ENCODE measurements at regions not wholly inside any gene's neighbourhood (a gene's known extent, or its start where the extent isn't known, plus 50 kb on each side); places are given as distances from the start of the nearest gene placed in this dataset.
"Not testable (repeated sequence)": the region's sequence is repeated elsewhere in the genome, so short reads cannot be mapped to it uniquely, and the experiment has no call there.

GRCh38 chr17:20727201-20727600 is 147.7 kb downstream of the CDRT15L2 start:
- H3K4me3 Mint-ChIP-seq (ENCODE audit: low read depth); H3K36me3 Mint-ChIP-seq (ENCODE audit: low read depth); intact Hi-C loops (cut with micrococcal nuclease); H3K9me3 Mint-ChIP-seq; H3K27ac Mint-ChIP-seq; H3K4me1 Mint-ChIP-seq (ENCODE audit: low read depth); DNase-seq (ENCODE audit: low spot score): not testable (repeated sequence)
- peaks cover 23% of the 10 kb centered on the region for H3K27me3 Mint-ChIP-seq (ENCODE audit: low read depth)

GRCh38 chr17:20728181-20728580 is 148.7 kb downstream of the CDRT15L2 start:
- Mint-ChIP-seq H3K4me1 (ENCODE audit: low read depth) (no peaks in the 10 kb centered on the region), H3K36me3 (ENCODE audit: low read depth) (no peaks in the 10 kb centered on the region), H3K27me3 (ENCODE audit: low read depth) (peaks cover 23% of the 10 kb centered on the region), H3K9me3 (no peaks in the 10 kb centered on the region), H3K27ac (no peak overlapping the region), H3K4me3 (ENCODE audit: low read depth) (no peak overlapping the region)
- intact Hi-C loops (cut with micrococcal nuclease) = no loop called here
- no peak for DNase-seq (ENCODE audit: low spot score)

- H3K27me3 Mint-ChIP-seq (ENCODE audit: low read depth) = peaks cover 19% of the 10 kb centered on the region
These were observed 151.6 kb downstream of the CDRT15L2 start for GRCh38 chr17:20731131-20731530.

GRCh38 chr17:20733923-20734322 is 154.4 kb downstream of the CDRT15L2 start:
- no peak for DNase-seq (ENCODE audit: low spot score)
- intact Hi-C loops (cut with micrococcal nuclease) = no loop called here
- Mint-ChIP-seq H3K27me3 (ENCODE audit: low read depth) (peaks cover 18% of the 10 kb centered on the region), H3K4me3 (ENCODE audit: low read depth) (no peak overlapping the region), H3K36me3 (ENCODE audit: low read depth) (no peaks in the 10 kb centered on the region), H3K27ac (no peak overlapping the region), H3K4me1 (ENCODE audit: low read depth) (no peaks in the 10 kb centered on the region), H3K9me3 (no peaks in the 10 kb centered on the region)

More at GRCh38 chr17:20731131-20731530, 151.6 kb downstream of the CDRT15L2 start:
- H3K27ac Mint-ChIP-seq; H3K9me3 Mint-ChIP-seq; DNase-seq (ENCODE audit: low spot score); H3K4me3 Mint-ChIP-seq (ENCODE audit: low read depth); intact Hi-C loops (cut with micrococcal nuclease); H3K4me1 Mint-ChIP-seq (ENCODE audit: low read depth); H3K36me3 Mint-ChIP-seq (ENCODE audit: low read depth): not testable (repeated sequence)

GRCh38 chr17:20735796-20736195 is 156.3 kb downstream of the CDRT15L2 start:
- no peaks in the 10 kb centered on the region for H3K36me3 Mint-ChIP-seq (ENCODE audit: low read depth)
- intact Hi-C loops (cut with micrococcal nuclease) = no loop called here
- peaks cover 16% of the 10 kb centered on the region for H3K27me3 Mint-ChIP-seq (ENCODE audit: low read depth)
- H3K9me3 Mint-ChIP-seq = no peaks in the 10 kb centered on the region
- no peak overlapping the region for H3K27ac Mint-ChIP-seq
- DNase-seq (ENCODE audit: low spot score) = no peak
- H3K4me1 Mint-ChIP-seq (ENCODE audit: low read depth) = no peaks in the 10 kb centered on the region
- no peak overlapping the region for H3K4me3 Mint-ChIP-seq (ENCODE audit: low read depth)

GRCh38 chr17:20737636-20738035 is 158.1 kb downstream of the CDRT15L2 start:
- intact Hi-C loops (cut with micrococcal nuclease); H3K4me3 Mint-ChIP-seq (ENCODE audit: low read depth); DNase-seq (ENCODE audit: low spot score); H3K9me3 Mint-ChIP-seq; H3K4me1 Mint-ChIP-seq (ENCODE audit: low read depth); H3K36me3 Mint-ChIP-seq (ENCODE audit: low read depth); H3K27ac Mint-ChIP-seq: not testable (repeated sequence)
- H3K27me3 Mint-ChIP-seq (ENCODE audit: low read depth) = peaks cover 23% of the 10 kb centered on the region

GRCh38 chr17:20771104-20771503 is 191.6 kb downstream of the CDRT15L2 start:
- Mint-ChIP-seq H3K27ac (no peak overlapping the region), H3K4me3 (ENCODE audit: low read depth) (no peak overlapping the region), H3K27me3 (ENCODE audit: low read depth) (peaks cover 3% of the 10 kb centered on the region), H3K9me3 (no peaks in the 10 kb centered on the region), H3K4me1 (ENCODE audit: low read depth) (peaks cover 3% of the 10 kb centered on the region), H3K36me3 (ENCODE audit: low read depth) (no peaks in the 10 kb centered on the region)
- intact Hi-C loops (cut with micrococcal nuclease) = no loop called here
- no peak for DNase-seq (ENCODE audit: low spot score)

- Mint-ChIP-seq H3K9me3 (no peaks in the 10 kb centered on the region), H3K4me1 (ENCODE audit: low read depth) (no peaks in the 10 kb centered on the region), H3K27me3 (ENCODE audit: low read depth) (peaks cover 7% of the 10 kb centered on the region), H3K4me3 (ENCODE audit: low read depth) (no peak overlapping the region), H3K27ac (no peak overlapping the region), H3K36me3 (ENCODE audit: low read depth) (no peaks in the 10 kb centered on the region)
- DNase-seq (ENCODE audit: low spot score) = no peak
- intact Hi-C loops (cut with micrococcal nuclease) = no loop called here
These were observed 195.1 kb downstream of the CDRT15L2 start for GRCh38 chr17:20774472-20775135.

- Mint-ChIP-seq H3K27ac (no peak overlapping the region), H3K27me3 (ENCODE audit: low read depth) (peaks cover 7% of the 10 kb centered on the region), H3K9me3 (no peaks in the 10 kb centered on the region), H3K4me1 (ENCODE audit: low read depth) (no peaks in the 10 kb centered on the region), H3K36me3 (ENCODE audit: low read depth) (no peaks in the 10 kb centered on the region), H3K4me3 (ENCODE audit: low read depth) (no peak overlapping the region)
- intact Hi-C loops (cut with micrococcal nuclease) = no loop called here
- no peak for DNase-seq (ENCODE audit: low spot score)
These were observed 195.8 kb downstream of the CDRT15L2 start for GRCh38 chr17:20775331-20775730.

GRCh38 chr17:20779521-20779920 is 200.0 kb downstream of the CDRT15L2 start:
- H3K4me3 Mint-ChIP-seq (ENCODE audit: low read depth) = no peak overlapping the region
- intact Hi-C loops (cut with micrococcal nuclease) = no loop called here
- H3K27me3 Mint-ChIP-seq (ENCODE audit: low read depth) = peaks cover 11% of the 10 kb centered on the region
- no peak for DNase-seq (ENCODE audit: low spot score)
- no peaks in the 10 kb centered on the region for H3K4me1 Mint-ChIP-seq (ENCODE audit: low read depth)
- no peaks in the 10 kb centered on the region for H3K9me3 Mint-ChIP-seq
- no peak overlapping the region for H3K27ac Mint-ChIP-seq
- no peaks in the 10 kb centered on the region for H3K36me3 Mint-ChIP-seq (ENCODE audit: low read depth)

- no peaks in the 10 kb centered on the region for H3K9me3 Mint-ChIP-seq
- intact Hi-C loops (cut with micrococcal nuclease) = no loop called here
- no peaks in the 10 kb centered on the region for H3K4me1 Mint-ChIP-seq (ENCODE audit: low read depth)
- no peak overlapping the region for H3K4me3 Mint-ChIP-seq (ENCODE audit: low read depth)
- peaks cover 20% of the 10 kb centered on the region for H3K27me3 Mint-ChIP-seq (ENCODE audit: low read depth)
- DNase-seq (ENCODE audit: low spot score) = no peak
- no peak overlapping the region for H3K27ac Mint-ChIP-seq
- no peaks in the 10 kb centered on the region for H3K36me3 Mint-ChIP-seq (ENCODE audit: low read depth)
These were observed 201.7 kb downstream of the CDRT15L2 start for GRCh38 chr17:20781260-20781659.

GRCh38 chr17:20781869-20782268 is 202.3 kb downstream of the CDRT15L2 start:
- H3K4me3 Mint-ChIP-seq (ENCODE audit: low read depth); H3K9me3 Mint-ChIP-seq; H3K27ac Mint-ChIP-seq; H3K4me1 Mint-ChIP-seq (ENCODE audit: low read depth); intact Hi-C loops (cut with micrococcal nuclease); DNase-seq (ENCODE audit: low spot score); H3K36me3 Mint-ChIP-seq (ENCODE audit: low read depth): not testable (repeated sequence)
- H3K27me3 Mint-ChIP-seq (ENCODE audit: low read depth) = peaks cover 24% of the 10 kb centered on the region

- H3K4me3 Mint-ChIP-seq (ENCODE audit: low read depth) = no peak overlapping the region
These were observed 203.6 kb downstream of the CDRT15L2 start for GRCh38 chr17:20783091-20783490.

More at GRCh38 chr17:20783091-20783490, 203.6 kb downstream of the CDRT15L2 start:
- Mint-ChIP-seq H3K27ac (no peak overlapping the region), H3K4me1 (ENCODE audit: low read depth) (no peaks in the 10 kb centered on the region), H3K9me3 (no peaks in the 10 kb centered on the region), H3K36me3 (ENCODE audit: low read depth) (no peaks in the 10 kb centered on the region), H3K27me3 (ENCODE audit: low read depth) (peaks cover 20% of the 10 kb centered on the region)
- no peak for DNase-seq (ENCODE audit: low spot score)
- intact Hi-C loops (cut with micrococcal nuclease) = no loop called here
